ENCODE measurements at regions not wholly inside any gene's neighbourhood (a gene's known extent, or its start where the extent isn't known, plus 50 kb on each side); places are given as distances from the start of the nearest gene placed in this dataset.

GRCh38 chr5:179487145-179487544 lies 63.2 kb upstream of the RUFY1 start:
- H3K27me3 ChIP-seq (ENCODE audit: control insufficient read depth, insufficient read depth, low read length), result no peaks in the 10 kb centered on the region; the same call in 1 of the 2 replicates
- no peak for DNase-seq (ENCODE audit: low read depth)
- H3K4me3 ChIP-seq (ENCODE audit: low read depth, low read length), result no peak overlapping the region
- ChIA-PET POLR2A (no interaction called here), CTCF (interaction anchor here (0.8 to 0.9 kb wide), 2 partner anchors 13 to 144 kb away, joined by 3 read pairs; no protein-coding TSS in a partner anchor)
- TF ChIP-seq CTCF (IDR thresholded peaks at IDR 0.05; ENCODE audit: insufficient read depth, low read depth, low read length), result no peak
- no peaks in the 10 kb centered on the region for H3K36me3 ChIP-seq (ENCODE audit: control insufficient read depth, insufficient read depth, low read length)

- CTCF ChIA-PET, result interaction anchor here (0.8 to 0.9 kb wide), 2 partner anchors 13 to 144 kb away, joined by 3 read pairs; no protein-coding TSS in a partner anchor
Observed at GRCh38 chr5:179486596-179487051, 63.7 kb upstream of the RUFY1 start.

GRCh38 chr5:179485845-179486575 lies 64.3 kb upstream of the RUFY1 start:
- Histone ChIP-seq H3K36me3 (ENCODE audit: control insufficient read depth, insufficient read depth, low read length) (no peaks in the 10 kb centered on the region), H3K4me3 (ENCODE audit: low read depth, low read length) (no peak overlapping the region), H3K27me3 (ENCODE audit: control insufficient read depth, insufficient read depth, low read length) (no peaks in the 10 kb centered on the region; the same call in 1 of the 2 replicates)
- CTCF ChIA-PET, result interaction anchor here (0.8 kb wide), 1 partner anchor 12 kb away, joined by 3 read pairs; no protein-coding TSS in a partner anchor
- DNase-seq (ENCODE audit: low read depth), result no peak
- POLR2A ChIA-PET, result no interaction called here
- TF ChIP-seq CTCF (IDR thresholded peaks at IDR 0.05; ENCODE audit: insufficient read depth, low read depth, low read length), result no peak

More at GRCh38 chr5:179486596-179487051, 63.7 kb upstream of the RUFY1 start:
- Histone ChIP-seq H3K4me3 (ENCODE audit: low read depth, low read length) (no peak overlapping the region), H3K36me3 (ENCODE audit: control insufficient read depth, insufficient read depth, low read length) (no peaks in the 10 kb centered on the region), H3K27me3 (ENCODE audit: control insufficient read depth, insufficient read depth, low read length) (no peaks in the 10 kb centered on the region; the same call in 1 of the 2 replicates)
- no peak for DNase-seq (ENCODE audit: low read depth)
- POLR2A ChIA-PET, result no interaction called here
- TF ChIP-seq CTCF (IDR thresholded peaks at IDR 0.05; ENCODE audit: insufficient read depth, low read depth, low read length), result no peak

GRCh38 chr5:179484761-179485160 lies 65.6 kb upstream of the RUFY1 start:
- Histone ChIP-seq H3K27me3 (ENCODE audit: control insufficient read depth, insufficient read depth, low read length) (no peaks in the 10 kb centered on the region; the same call in 1 of the 2 replicates), H3K4me3 (ENCODE audit: low read depth, low read length) (no peak overlapping the region), H3K36me3 (ENCODE audit: control insufficient read depth, insufficient read depth, low read length) (no peaks in the 10 kb centered on the region)
- no peak for DNase-seq (ENCODE audit: low read depth)
- no peak for TF ChIP-seq CTCF (IDR thresholded peaks at IDR 0.05; ENCODE audit: insufficient read depth, low read depth, low read length)
- ChIA-PET POLR2A (no interaction called here), CTCF (no interaction called here)

- H3K27me3 ChIP-seq (ENCODE audit: control insufficient read depth, insufficient read depth, low read length), result no peaks in the 10 kb centered on the region; the same call in 1 of the 2 replicates
- ChIA-PET CTCF (interaction anchor here (0.5 kb wide), 1 partner anchor 11 kb away, joined by 5 read pairs; no protein-coding TSS in a partner anchor), POLR2A (no interaction called here)
- no peaks in the 10 kb centered on the region for H3K36me3 ChIP-seq (ENCODE audit: control insufficient read depth, insufficient read depth, low read length)
- H3K4me3 ChIP-seq (ENCODE audit: low read depth, low read length), result no peak overlapping the region
- DNase-seq (ENCODE audit: low read depth), result no peak
- TF ChIP-seq CTCF (IDR thresholded peaks at IDR 0.05; ENCODE audit: insufficient read depth, low read depth, low read length), result no peak
Observed at GRCh38 chr5:179484201-179484600, 66.2 kb upstream of the RUFY1 start.

Data from BJ (cell line).